HCT116 (cell line): ENCODE measurements at regions not wholly inside any gene's neighbourhood (a gene's known extent, or its start where the extent isn't known, plus 50 kb on each side); places are given as distances from the start of the nearest gene placed in this dataset.
"Not testable (repeated sequence)": the region's sequence is repeated elsewhere in the genome, so short reads cannot be mapped to it uniquely, and the experiment has no call there.

ENCODE experiments used
- ATAC-seq: fragments of 200-7000 bp; cut with Tn5 transposase; 2 replicates; pipeline ENCODE4 v1.9.1; 2020; ENCODE audit warnings: mild to moderate bottlenecking, moderate library complexity
- BruUV-seq: library from RNA; stranded (reverse); fragments of 400-500 nt; replicated peaks from 2 replicates; lab custom pipeline; 2021; lab: Mats Ljungman, UMichigan
- CTCF ChIA-PET: fragments of 300-600 bp; sonication (Branson Sonifier 250); formaldehyde crosslinking; loops from one replicate; lab custom pipeline; 2021; ENCODE audit warnings: antibody characterized with exemption; lab: Charles Lee
- POLR2A ChIA-PET: fragments of 300-600, 350-600 bp; sonication (Branson Sonifier 250); formaldehyde crosslinking; loops from one replicate; lab custom pipeline; 2021; ENCODE audit warnings: antibody characterized with exemption; lab: Charles Lee
- RAD21 ChIA-PET, 2 experiments: fragments of 300-600 bp; sonication (Branson Sonifier 250); formaldehyde crosslinking; loops; one replicate each; lab custom pipeline; 2023; ENCODE audit warnings: low total read pairs in 2 of 2; ENCODE audit not compliant: uncharacterized antibody in 2 of 2, unreplicated experiment in 2 of 2, low non-redundant PET in 1 of 2; lab: Charles Lee
- DNase-seq: peaks from one replicate; pipeline ENCODE4 v3.0.0-alpha.2; 2010; ENCODE audit warnings: low read depth, low spot score
- H2AFZ ChIP-seq: fragments of 200-600 bp; shearing (Covaris generic), sonication (generic); 2 replicates; pipeline ENCODE4 v1.6.1; 2017; ENCODE audit warnings: low read depth, mixed run types, mixed read lengths, antibody characterized with exemption, low read length; ENCODE audit not compliant: poor library complexity, severe bottlenecking
- H3K27ac ChIP-seq: 2 replicates; pipeline ENCODE4 v1.5.1; 2012; ENCODE audit warnings: low read depth, low read length
- H3K27me3 ChIP-seq: fragments of 200-600 bp; sonication (generic); 2 replicates; pipeline ENCODE4 v1.6.1; 2016; ENCODE audit warnings: mixed run types, low read length, mixed read lengths; ENCODE audit not compliant: insufficient read depth
- H3K36me3 ChIP-seq, 2 experiments: fragments of 200-500 bp in 1 of 2; fragments of 200-600 bp in 1 of 2; sonication (Bioruptor generic) in 1 of 2; sonication (generic) in 1 of 2; 2 replicates each; pipeline versions ENCODE4 v1.5.1 to v1.6.1; 2014 to 2016; ENCODE audit warnings: low read length in 2 of 2, inconsistent platforms in 1 of 2, mixed read lengths in 1 of 2, mixed run types in 1 of 2; ENCODE audit not compliant: insufficient read depth in 2 of 2, control insufficient read depth in 1 of 2
- H3K4me1 ChIP-seq, 2 experiments: fragments of 200-600 bp in 1 of 2; sonication (generic) in 1 of 2; 2 replicates each; pipeline versions ENCODE4 v1.5.1 to v1.6.1; 2012 to 2017; ENCODE audit warnings: low read length in 2 of 2, inconsistent platforms in 1 of 2, mild to moderate bottlenecking in 1 of 2, mixed read lengths in 1 of 2, mixed run types in 1 of 2, moderate library complexity in 1 of 2; ENCODE audit not compliant: insufficient read depth in 2 of 2, control insufficient read depth in 1 of 2
- H3K4me2 ChIP-seq: fragments of 200-600 bp; sonication (generic); 2 replicates; pipeline ENCODE4 v1.6.1; 2017; ENCODE audit warnings: mixed run types, low read length, mixed read lengths
- H3K4me3 ChIP-seq, 2 experiments: fragments of 200-600 bp in 1 of 2; sonication (generic) in 1 of 2; replicated peaks in 1 of 2; 2 replicates each; pipeline ENCODE4 v1.5.1; 2011 to 2016; ENCODE audit warnings: low read length in 2 of 2, control low read depth in 1 of 2, low read depth in 1 of 2, mild to moderate bottlenecking in 1 of 2, mixed read lengths in 1 of 2, mixed run types in 1 of 2
- H3K79me2 ChIP-seq: fragments of 200-600 bp; sonication (generic); 2 replicates; pipeline ENCODE4 v1.6.1; 2017; ENCODE audit warnings: mild to moderate bottlenecking, mixed run types, low read length, moderate library complexity, mixed read lengths; ENCODE audit not compliant: insufficient read depth
- H3K9ac ChIP-seq: fragments of 200-600 bp; sonication (generic); 2 replicates; pipeline ENCODE4 v1.6.1; 2016; ENCODE audit warnings: low read length, mixed read lengths
- H3K9me2 ChIP-seq: fragments of 200-600 bp; sonication (generic), shearing (Covaris generic); 2 replicates; pipeline ENCODE4 v1.6.1; 2017; ENCODE audit warnings: mixed run types, mild to moderate bottlenecking, moderate library complexity; ENCODE audit not compliant: insufficient read depth
- H3K9me3 ChIP-seq, 2 experiments: fragments of 200-500 bp in 1 of 2; fragments of 200-600 bp in 1 of 2; sonication (Bioruptor generic) in 1 of 2; sonication (generic) in 1 of 2; 2 replicates each; pipeline ENCODE4 v1.6.1; 2014 to 2017; ENCODE audit warnings: low read length in 2 of 2, mixed read lengths in 2 of 2, inconsistent platforms in 1 of 2, low read depth in 1 of 2, mild to moderate bottlenecking in 1 of 2, mixed run types in 1 of 2, moderate library complexity in 1 of 2; ENCODE audit not compliant: control insufficient read depth in 1 of 2, insufficient read depth in 1 of 2
- H4K20me1 ChIP-seq: fragments of 200-600 bp; sonication (generic), shearing (Covaris generic); 2 replicates; pipeline ENCODE4 v1.6.1; 2017; ENCODE audit warnings: mixed run types, mild to moderate bottlenecking, moderate library complexity; ENCODE audit not compliant: insufficient read depth
- ATF3 ChIP-seq: IDR thresholded peaks from 2 replicates; pipeline ENCODE4 v1.6.1; 2012
- CBX3 ChIP-seq: IDR thresholded peaks from 2 replicates; pipeline ENCODE4 v1.6.1; 2012; ENCODE audit warnings: low read depth
- ELF1 ChIP-seq: IDR thresholded peaks from 2 replicates; pipeline ENCODE4 v1.6.1; 2012; ENCODE audit warnings: low read depth, borderline replicate concordance
- SRF ChIP-seq: IDR thresholded peaks from 2 replicates; pipeline ENCODE4 v1.6.1; 2012; ENCODE audit warnings: low read depth
- YY1 ChIP-seq: IDR thresholded peaks from 2 replicates; pipeline ENCODE4 v1.6.1; 2011; ENCODE audit warnings: low read length, low read depth, moderate library complexity, mild to moderate bottlenecking; ENCODE audit not compliant: insufficient replicate concordance; ENCODE audit errors: extremely low read depth
- intact Hi-C: fragments of 100-400 bp; cut with micrococcal nuclease; formaldehyde crosslinking; loops from 2 replicates; pipeline ENCODE4 v1.10.0; 2022

GRCh38 chr21:18104802-18105201, 139.8 kb upstream of the CHODL start:
- no peak overlapping the region for H3K9ac ChIP-seq
- H3K4me1 ChIP-seq = no peaks in the 10 kb centered on the region
- no peaks in the 10 kb centered on the region for H3K36me3 ChIP-seq
- peaks cover 18 to 65% of the 10 kb centered on the region in 2 experiments; a peak in 2 of 4 replicates for H3K9me3 ChIP-seq
- no TSS peak for BruUV-seq
- CTCF ChIA-PET = no interaction called here
- no peak overlapping the region for H2AFZ ChIP-seq
- H3K4me2 ChIP-seq = no peak overlapping the region
- no peaks in the 10 kb centered on the region for H3K79me2 ChIP-seq
- no peaks in the 10 kb centered on the region for H4K20me1 ChIP-seq
- no peak for DNase-seq
- no peak overlapping the region for H3K27ac ChIP-seq
- H3K27me3 ChIP-seq = no peaks in the 10 kb centered on the region
- no peak overlapping the region for H3K4me3 ChIP-seq
- POLR2A ChIA-PET = no interaction called here
- H3K9me2 ChIP-seq = no peaks in the 10 kb centered on the region
- ATAC-seq = no peak
- RAD21 ChIA-PET = no interaction called here
- intact Hi-C loops = no loop called here
- TF ChIP-seq CBX3 = no peak
- no peak for TF ChIP-seq ATF3
- no peak for TF ChIP-seq SRF
- TF ChIP-seq ELF1 = no peak
- no peak for TF ChIP-seq YY1
- TF ChIP-seq, all 23 proteins: peak for 0

- CTCF ChIA-PET = not testable (repeated sequence)
Measured at GRCh38 chr21:18096413-18096812, 148.2 kb upstream of the CHODL start.

More at GRCh38 chr21:18096413-18096812, 148.2 kb upstream of the CHODL start:
- DNase-seq, intact Hi-C loops, H3K79me2 ChIP-seq, H4K20me1 ChIP-seq, H3K27me3 ChIP-seq, H3K36me3 ChIP-seq, H3K4me1 ChIP-seq, RAD21 ChIA-PET, H2AFZ ChIP-seq, H3K4me3 ChIP-seq, H3K4me2 ChIP-seq, H3K9ac ChIP-seq, H3K9me2 ChIP-seq, H3K27ac ChIP-seq, BruUV-seq, ATAC-seq, POLR2A ChIA-PET: not testable (repeated sequence)
- peaks cover 16 to 25% of the 10 kb centered on the region in 2 experiments; a peak in 3 of 4 replicates for H3K9me3 ChIP-seq
